ENCODE measurements at regions not wholly inside any gene's neighbourhood (a gene's known extent, or its start where the extent isn't known, plus 50 kb on each side); places are given as distances from the start of the nearest gene placed in this dataset.

- Mint-ChIP-seq H3K27ac (no peak overlapping the region), H3K9me3 (peaks cover 0 to 4% of the 10 kb centered on the region in 2 donors), H3K36me3 (peaks cover 0 to 4% of the 10 kb centered on the region in 2 donors)
- peak; percentile 40 to 52 for ATAC-seq
- DNase-seq (ENCODE audit: low spot score in 2 of 2): no peak
Measured at GRCh38 chr10:62647375-62648092, 157.0 kb upstream of the ADO start.

DNA sequence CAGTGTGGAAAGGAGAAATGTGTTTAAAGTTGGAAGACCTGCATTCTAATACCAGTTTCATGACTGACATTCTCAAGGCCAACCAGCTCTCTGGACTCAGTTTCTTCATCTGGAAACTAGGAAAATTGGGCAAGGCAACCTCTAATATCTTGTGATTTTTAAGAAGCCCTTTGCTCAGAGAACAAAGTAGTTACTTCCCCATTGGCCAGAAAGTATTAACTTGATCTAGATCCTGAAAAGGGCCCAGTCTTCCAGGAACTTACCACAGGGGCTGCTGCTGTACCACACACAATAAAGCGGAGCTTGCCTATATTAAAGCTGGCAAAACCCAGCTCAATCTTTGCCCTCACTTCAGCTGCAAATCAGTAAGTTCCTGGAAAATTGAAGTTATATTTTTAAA, 155.6 kb upstream of the ADO start:
- no peak for ATAC-seq
- H3K9me3 Mint-ChIP-seq: peaks cover 0 to 4% of the 10 kb centered on the region in 2 donors

GRCh38 chr10:62650411-62650810, 154.1 kb upstream of the ADO start:
- no peaks in the 10 kb centered on the region for H3K36me3 Mint-ChIP-seq
- H3K27ac Mint-ChIP-seq: no peak overlapping the region
- ATAC-seq: no peak
- no peak for DNase-seq (ENCODE audit: low spot score in 2 of 2)
- peaks cover 0 to 4% of the 10 kb centered on the region in 2 donors for H3K9me3 Mint-ChIP-seq

More for the DNA sequence above, 155.6 kb upstream of the ADO start:
- no peak for DNase-seq (ENCODE audit: low spot score in 2 of 2)
- Mint-ChIP-seq H3K36me3 (no peaks in the 10 kb centered on the region), H3K27ac (peak overlapping the region in 1 of 2 donors; percentile 45)

DNA sequence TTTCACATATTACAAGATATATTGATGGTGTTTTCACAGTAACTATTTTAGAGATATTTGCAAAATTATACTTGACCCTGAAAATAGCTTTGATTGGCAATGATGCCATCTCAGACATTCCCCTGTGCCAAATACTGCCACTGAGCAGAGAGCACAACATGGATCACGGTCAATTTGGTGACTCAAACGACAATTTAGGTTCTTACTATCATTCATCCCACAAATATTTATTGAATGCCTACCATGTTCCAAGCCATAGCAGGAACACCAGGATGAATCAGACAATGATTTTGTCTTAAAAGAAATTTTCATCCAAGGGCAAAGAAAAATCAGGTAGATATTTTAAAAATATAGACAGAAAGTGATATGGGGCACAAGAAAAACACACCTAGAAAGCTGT, 153.2 kb upstream of the ADO start:
- Mint-ChIP-seq H3K27ac (no peak overlapping the region), H3K9me3 (peaks cover 0 to 4% of the 10 kb centered on the region in 2 donors), H3K36me3 (no peaks in the 10 kb centered on the region)
- no peak for ATAC-seq
- no peak for DNase-seq (ENCODE audit: low spot score in 2 of 2)

DNA sequence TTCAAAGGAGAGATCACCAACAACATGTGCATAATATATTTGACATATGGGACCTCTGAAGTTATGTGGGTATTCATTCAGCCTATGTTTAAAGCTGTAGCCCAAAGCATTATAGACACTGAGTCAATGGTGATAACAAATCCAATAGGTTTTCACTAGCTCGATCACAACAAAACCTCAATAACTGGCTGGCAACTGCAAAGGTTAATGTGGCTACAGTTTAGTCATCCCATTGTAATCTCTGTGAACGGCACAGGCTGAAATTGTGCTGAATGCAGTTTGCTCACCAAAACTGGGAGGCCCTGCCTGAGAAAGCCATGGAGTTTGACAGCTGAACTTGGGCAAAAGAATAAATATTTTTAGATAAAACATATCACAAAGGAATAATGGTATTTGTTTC, 152.4 kb upstream of the ADO start:
- Mint-ChIP-seq H3K36me3 (no peaks in the 10 kb centered on the region), H3K27ac (no peak overlapping the region), H3K9me3 (peaks cover 0 to 4% of the 10 kb centered on the region in 2 donors)
- DNase-seq (ENCODE audit: low spot score in 2 of 2): no peak
- peak; percentile 38 to 52 for ATAC-seq

DNA sequence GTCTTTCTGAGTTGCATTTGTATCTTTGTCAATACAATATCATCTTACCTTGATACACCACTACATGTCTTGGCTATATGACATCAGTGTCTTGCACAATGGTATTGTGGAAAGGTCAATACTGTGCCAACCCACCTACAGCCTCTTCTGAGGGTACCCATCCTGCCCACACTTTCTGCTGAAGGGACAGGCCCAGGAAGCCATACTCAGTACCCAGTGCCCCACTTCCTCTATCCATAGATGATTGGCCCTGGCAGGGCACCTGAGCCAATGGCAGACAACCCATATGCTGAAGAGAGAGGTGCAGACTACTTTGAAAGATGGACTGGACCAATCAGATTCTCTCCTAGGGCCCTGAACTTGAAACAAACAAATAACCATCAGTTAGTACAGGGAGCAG, 152.0 kb upstream of the ADO start:
- Mint-ChIP-seq H3K9me3 (peaks cover 0 to 4% of the 10 kb centered on the region in 2 donors), H3K27ac (no peak overlapping the region), H3K36me3 (no peaks in the 10 kb centered on the region)
- DNase-seq (ENCODE audit: low spot score in 2 of 2) (no peak), ATAC-seq (peak in 1 of 2 donors; percentile 78)

DNA sequence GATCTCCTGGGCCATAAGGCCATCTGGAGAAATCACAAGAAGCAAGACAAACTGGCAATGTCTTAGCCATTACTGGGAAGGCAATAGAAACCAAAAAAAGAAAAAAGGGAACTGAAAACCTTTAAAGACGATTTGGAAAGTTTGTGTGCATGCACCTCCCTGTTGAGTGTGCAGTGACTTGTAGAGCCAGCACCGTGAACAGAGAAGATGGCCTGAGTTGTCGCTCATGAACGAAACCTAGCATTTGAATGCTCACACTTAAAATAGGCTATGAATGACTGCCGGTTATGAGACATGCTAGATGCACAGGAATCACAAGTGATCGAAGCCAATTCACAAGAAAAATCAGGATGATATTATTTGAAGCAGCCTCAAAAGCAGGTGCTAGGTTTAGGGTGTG, 151.3 kb upstream of the ADO start:
- Mint-ChIP-seq H3K27ac (no peak overlapping the region), H3K9me3 (peaks cover 0 to 4% of the 10 kb centered on the region in 2 donors), H3K36me3 (no peaks in the 10 kb centered on the region)
- ATAC-seq (no peak), DNase-seq (ENCODE audit: low spot score in 2 of 2) (no peak)

DNA sequence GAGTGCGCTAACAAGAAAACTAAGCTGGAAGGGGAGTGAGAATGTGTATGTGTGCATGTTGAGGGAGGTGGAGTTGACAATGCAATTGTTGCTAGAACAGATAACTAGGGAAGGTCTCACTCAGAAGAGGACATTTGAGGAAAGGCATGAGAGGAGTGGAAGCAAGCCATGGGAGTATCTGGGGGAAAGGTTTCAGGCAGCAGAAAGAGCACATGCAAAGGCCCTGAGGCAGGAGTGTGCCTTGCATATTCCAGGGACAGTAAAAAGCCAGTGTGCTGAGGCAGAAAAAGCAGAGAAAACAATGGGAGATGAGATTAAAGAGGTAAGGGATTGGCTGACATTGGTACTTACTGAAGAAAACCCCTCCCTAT, 149.6 kb upstream of the ADO start:
- no peak overlapping the region for H3K27ac Mint-ChIP-seq
- DNase-seq (ENCODE audit: low spot score in 2 of 2): no peak
- no peaks in the 10 kb centered on the region for H3K36me3 Mint-ChIP-seq
- H3K9me3 Mint-ChIP-seq: peaks cover 0 to 7% of the 10 kb centered on the region in 2 donors
- no peak for ATAC-seq

GRCh38 chr10:62655337-62655994, 149.1 kb upstream of the ADO start:
- DNase-seq (ENCODE audit: low spot score in 2 of 2): no peak
- no peaks in the 10 kb centered on the region for H3K36me3 Mint-ChIP-seq
- peak; percentile 26 to 64 for ATAC-seq
- H3K9me3 Mint-ChIP-seq: peaks cover 0 to 9% of the 10 kb centered on the region in 2 donors
- no peak overlapping the region for H3K27ac Mint-ChIP-seq

DNA sequence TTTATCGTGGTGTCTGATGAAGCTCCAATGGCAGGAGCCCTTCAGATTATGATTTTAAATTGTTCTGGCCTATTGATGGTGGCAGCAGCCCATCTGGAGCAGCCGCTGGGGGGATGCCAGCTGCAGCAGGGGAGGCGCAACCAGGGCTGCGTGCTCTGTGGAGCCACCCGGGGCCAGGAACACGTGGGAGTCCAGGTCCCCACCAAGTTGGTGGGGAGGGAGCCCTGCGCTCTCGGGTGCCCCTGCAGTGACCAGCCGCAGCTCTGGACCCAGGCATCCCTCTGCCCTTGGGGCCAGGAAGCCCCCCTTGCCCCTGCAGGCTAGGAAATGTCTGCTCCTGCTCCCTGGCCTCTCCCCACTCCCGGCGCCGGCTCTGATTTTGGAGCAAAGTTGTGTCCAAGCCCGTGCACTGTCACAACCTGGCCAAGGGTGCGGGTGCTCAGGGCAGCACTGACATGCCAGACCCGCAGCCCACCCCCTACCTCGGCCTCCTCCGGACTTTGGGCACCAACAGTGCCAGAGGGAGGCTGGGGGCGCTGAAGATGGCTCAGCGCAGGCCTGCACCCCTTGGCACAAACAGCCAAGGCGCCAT, 147.2 kb upstream of the ADO start:
- ATAC-seq (no peak), DNase-seq (ENCODE audit: low spot score in 2 of 2) (no peak)
- Mint-ChIP-seq H3K36me3 (no peaks in the 10 kb centered on the region), H3K9me3 (peaks cover 0 to 12% of the 10 kb centered on the region in 2 donors), H3K27ac (no peak overlapping the region)

DNA sequence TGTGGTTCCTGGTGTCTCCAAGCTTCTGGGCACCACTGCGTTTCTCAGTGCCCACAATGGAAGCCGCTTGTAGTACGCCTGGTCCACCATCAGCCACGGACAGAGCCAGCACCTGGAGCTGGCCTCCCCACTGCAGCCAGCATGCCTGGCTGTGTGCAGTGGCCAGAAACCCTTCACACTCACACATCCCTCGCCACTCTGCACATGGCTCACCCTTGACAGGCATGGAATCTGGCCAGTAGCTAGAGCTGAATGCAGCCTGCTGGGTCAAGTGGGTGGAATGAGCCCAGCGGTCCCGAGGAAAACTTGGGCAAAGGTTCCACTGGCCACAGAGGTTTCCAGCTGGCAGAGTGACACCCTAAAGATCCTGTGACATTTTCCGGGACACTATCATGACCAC, 146.0 kb upstream of the ADO start:
- DNase-seq (ENCODE audit: low spot score in 2 of 2): no peak
- Mint-ChIP-seq H3K36me3 (no peaks in the 10 kb centered on the region), H3K9me3 (peaks cover 0 to 12% of the 10 kb centered on the region in 2 donors), H3K27ac (no peak overlapping the region)
- ATAC-seq: no peak

DNA sequence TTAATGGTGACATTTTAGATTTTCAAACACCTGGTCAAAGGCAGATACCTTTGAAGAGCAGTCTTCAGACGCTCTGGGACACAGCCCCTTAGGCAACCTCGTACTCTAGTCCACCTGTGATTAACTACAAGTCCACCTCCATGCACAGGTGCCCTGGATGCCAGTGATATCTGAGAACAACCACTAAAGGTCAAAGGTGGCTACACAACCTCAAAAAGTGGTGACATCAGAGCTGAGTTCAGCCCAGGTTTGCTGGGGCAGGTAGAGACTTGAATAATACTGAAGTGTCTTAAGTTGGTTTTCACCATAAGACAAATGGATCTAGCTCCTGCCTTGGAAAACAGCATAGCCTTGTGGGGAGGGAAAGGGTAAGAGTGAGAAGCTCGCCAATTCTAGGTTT, 143.4 kb upstream of the ADO start:
- Mint-ChIP-seq H3K27ac (no peak overlapping the region), H3K9me3 (peaks cover 0 to 12% of the 10 kb centered on the region in 2 donors), H3K36me3 (no peaks in the 10 kb centered on the region)
- no peak for DNase-seq (ENCODE audit: low spot score in 2 of 2)
- no peak for ATAC-seq

DNA sequence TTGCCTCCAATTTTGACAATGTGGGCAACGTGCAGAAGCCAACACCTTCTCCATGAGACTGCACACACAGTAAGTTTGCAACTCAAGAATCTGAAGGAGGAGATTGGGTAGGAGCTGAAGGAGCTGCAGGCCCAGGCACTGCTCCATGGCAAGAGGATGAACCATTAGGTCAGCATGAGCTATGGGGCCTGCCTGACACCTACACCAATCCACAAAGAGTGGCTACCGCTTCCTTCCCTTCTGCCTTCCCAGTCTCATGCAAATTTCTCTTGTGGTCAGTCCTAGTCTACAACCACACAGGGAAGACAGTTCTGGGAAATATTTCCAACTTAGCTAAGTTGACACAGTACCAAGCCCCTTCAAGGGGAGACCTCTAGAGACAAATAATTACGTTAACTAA, 142.0 kb upstream of the ADO start:
- Mint-ChIP-seq H3K36me3 (no peaks in the 10 kb centered on the region), H3K9me3 (peaks cover 0 to 12% of the 10 kb centered on the region in 2 donors), H3K27ac (no peak overlapping the region)
- DNase-seq (ENCODE audit: low spot score in 2 of 2) (no peak), ATAC-seq (no peak)

- ATAC-seq: no peak
- Mint-ChIP-seq H3K36me3 (no peaks in the 10 kb centered on the region), H3K9me3 (peaks cover 0 to 9% of the 10 kb centered on the region in 2 donors), H3K27ac (no peak overlapping the region)
- DNase-seq (ENCODE audit: low spot score in 2 of 2): no peak
Measured at GRCh38 chr10:62665771-62666170, 138.7 kb upstream of the ADO start.

DNA sequence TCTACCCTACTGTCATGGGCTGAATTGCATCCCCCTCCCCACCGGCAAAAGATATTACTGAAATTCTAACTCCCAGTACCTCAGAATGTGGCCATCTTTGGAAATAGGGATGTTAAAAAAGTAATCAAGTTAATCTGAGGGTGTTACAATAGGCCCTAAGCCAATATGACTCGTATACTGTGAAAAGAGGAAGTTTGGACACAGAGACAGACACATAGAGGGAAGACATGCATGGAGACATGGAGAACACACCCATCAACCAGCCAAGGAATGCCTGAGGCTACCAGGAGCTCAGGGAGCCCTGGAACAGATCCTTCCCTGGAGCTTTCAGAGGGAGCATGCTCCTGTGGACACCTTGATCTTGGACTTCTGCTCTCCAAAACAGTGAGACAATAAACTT, 138.2 kb upstream of the ADO start:
- Mint-ChIP-seq H3K27ac (no peak overlapping the region), H3K9me3 (peaks cover 0 to 12% of the 10 kb centered on the region in 2 donors), H3K36me3 (no peaks in the 10 kb centered on the region)
- ATAC-seq: no peak
- no peak for DNase-seq (ENCODE audit: low spot score in 2 of 2)

DNA sequence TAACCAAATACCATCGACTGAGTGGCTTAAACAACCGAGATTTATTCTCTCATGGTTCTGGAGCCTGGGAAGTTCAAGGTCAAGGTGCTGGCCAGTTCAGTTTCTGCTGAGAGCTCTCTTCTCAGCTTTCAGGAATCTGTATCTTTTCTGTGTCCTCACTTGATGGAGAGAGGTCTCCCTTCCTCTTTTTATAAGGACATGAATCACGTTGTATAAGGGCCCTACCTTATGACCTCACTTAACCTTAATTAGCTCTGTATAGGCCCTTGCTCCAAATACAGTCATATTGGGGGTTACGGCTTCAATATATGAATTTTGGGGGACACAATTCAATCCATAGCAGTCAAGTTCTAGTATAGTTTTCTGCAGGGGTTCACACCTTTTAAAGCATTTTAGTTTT, 135.2 kb upstream of the ADO start:
- ATAC-seq: no peak
- no peak for DNase-seq (ENCODE audit: low spot score in 2 of 2)
- Mint-ChIP-seq H3K9me3 (peaks cover 0 to 6% of the 10 kb centered on the region in 2 donors), H3K27ac (no peak overlapping the region), H3K36me3 (no peaks in the 10 kb centered on the region)

DNA sequence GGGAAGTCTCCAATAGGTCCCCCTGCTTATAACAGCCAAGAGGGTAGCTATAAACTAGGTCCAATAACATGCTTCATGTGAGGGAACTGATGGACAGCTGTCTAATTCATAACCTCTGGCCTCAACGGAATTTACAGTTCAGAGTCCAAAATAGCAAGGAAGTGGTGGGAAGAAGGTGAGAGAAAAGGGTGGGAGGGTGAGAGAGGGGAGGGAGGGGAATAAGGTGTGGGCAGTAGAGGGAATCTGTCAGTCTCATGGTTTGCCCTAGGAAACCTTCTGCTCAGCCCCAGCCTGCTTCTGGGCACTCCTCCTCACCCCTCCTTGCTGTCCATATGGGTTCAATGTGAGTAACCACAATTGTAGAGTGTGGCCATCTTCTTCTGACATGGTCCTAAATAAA, 133.4 kb upstream of the ADO start:
- Mint-ChIP-seq H3K27ac (no peak overlapping the region), H3K9me3 (peaks cover 0 to 6% of the 10 kb centered on the region in 2 donors), H3K36me3 (no peaks in the 10 kb centered on the region)
- ATAC-seq: no peak
- DNase-seq (ENCODE audit: low spot score in 2 of 2): no peak
